ENCODE measurements at regions not wholly inside any gene's neighbourhood (a gene's known extent, or its start where the extent isn't known, plus 50 kb on each side); places are given as distances from the start of the nearest gene placed in this dataset.

DNA sequence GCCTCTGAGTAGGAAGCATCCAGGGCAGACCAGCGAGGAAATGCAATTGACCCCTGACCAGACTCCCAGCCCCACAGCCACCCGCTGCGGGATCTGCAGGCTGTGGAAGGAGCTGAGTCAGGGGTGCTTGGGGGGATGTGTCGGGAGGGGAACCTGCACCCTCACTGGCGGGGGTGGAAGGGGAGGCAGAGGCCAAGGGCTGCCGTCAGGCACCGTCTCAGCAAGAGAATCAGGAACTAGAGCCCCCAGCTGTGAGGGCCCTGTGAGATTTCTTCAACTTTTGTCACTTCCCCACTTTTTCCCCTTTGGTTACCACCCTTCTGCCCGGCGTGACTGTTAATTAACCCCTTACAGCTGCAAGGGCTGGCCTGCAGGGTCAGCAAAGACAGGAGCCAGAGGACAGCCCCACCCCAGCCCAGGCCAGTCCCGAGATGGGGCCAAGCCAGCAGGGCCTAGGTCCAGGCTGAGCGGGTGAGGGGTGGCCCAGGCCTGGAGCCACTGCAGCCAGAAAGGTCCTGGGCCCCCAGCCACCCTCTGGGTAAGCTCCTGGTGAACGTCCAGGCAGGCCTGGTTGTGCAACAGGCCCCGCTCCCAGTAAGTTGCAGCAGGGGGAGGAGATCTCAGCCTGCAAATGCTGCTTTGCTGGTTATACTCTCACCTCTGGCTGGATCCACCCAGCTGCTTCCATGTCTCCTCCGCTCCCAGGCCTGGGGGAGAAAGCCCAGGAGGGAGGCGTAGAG lies 147.0 kb upstream of the ID2 start:
- Histone ChIP-seq H3K4me1 (peaks cover 0 to 47% of the 10 kb centered on the region in 2 donors), H3K4me3 (no peak overlapping the region), H3K27me3 (no peaks in the 10 kb centered on the region), H3K36me3 (no peaks in the 10 kb centered on the region), H3K27ac (peak overlapping the region; percentile 45 to 48), H3K9me3 (no peaks in the 10 kb centered on the region)
- TF ChIP-seq, protein P1, sequence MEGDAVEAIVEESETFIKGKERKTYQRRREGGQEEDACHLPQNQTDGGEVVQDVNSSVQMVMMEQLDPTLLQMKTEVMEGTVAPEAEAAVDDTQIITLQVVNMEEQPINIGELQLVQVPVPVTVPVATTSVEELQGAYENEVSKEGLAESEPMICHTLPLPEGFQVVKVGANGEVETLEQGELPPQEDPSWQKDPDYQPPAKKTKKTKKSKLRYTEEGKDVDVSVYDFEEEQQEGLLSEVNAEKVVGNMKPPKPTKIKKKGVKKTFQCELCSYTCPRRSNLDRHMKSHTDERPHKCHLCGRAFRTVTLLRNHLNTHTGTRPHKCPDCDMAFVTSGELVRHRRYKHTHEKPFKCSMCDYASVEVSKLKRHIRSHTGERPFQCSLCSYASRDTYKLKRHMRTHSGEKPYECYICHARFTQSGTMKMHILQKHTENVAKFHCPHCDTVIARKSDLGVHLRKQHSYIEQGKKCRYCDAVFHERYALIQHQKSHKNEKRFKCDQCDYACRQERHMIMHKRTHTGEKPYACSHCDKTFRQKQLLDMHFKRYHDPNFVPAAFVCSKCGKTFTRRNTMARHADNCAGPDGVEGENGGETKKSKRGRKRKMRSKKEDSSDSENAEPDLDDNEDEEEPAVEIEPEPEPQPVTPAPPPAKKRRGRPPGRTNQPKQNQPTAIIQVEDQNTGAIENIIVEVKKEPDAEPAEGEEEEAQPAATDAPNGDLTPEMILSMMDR (IDR thresholded peaks at IDR 0.05), result no peak
- peak; percentile 83 for DNase-seq (ENCODE audit: low spot score)

DNA sequence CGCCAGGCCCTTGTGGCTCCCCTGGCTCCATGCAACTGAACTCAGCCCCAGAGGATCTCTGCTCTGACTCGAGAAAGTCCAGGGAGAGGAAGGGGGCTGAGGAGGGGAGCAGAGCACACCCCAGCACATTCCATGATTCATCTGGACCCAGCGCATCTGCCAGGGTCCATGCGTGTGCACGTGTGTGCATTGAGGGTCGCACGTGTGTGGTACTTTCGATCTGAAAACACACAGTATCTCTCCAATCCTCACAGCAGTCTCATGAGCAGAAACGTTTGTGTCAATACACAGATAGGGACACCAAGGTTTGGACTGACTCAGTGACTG lies 146.4 kb upstream of the ID2 start:
- TF ChIP-seq, protein P1 (IDR thresholded peaks at IDR 0.05), result no peak
- H3K27ac ChIP-seq, result peak overlapping the region; percentile 45 to 48

DNA sequence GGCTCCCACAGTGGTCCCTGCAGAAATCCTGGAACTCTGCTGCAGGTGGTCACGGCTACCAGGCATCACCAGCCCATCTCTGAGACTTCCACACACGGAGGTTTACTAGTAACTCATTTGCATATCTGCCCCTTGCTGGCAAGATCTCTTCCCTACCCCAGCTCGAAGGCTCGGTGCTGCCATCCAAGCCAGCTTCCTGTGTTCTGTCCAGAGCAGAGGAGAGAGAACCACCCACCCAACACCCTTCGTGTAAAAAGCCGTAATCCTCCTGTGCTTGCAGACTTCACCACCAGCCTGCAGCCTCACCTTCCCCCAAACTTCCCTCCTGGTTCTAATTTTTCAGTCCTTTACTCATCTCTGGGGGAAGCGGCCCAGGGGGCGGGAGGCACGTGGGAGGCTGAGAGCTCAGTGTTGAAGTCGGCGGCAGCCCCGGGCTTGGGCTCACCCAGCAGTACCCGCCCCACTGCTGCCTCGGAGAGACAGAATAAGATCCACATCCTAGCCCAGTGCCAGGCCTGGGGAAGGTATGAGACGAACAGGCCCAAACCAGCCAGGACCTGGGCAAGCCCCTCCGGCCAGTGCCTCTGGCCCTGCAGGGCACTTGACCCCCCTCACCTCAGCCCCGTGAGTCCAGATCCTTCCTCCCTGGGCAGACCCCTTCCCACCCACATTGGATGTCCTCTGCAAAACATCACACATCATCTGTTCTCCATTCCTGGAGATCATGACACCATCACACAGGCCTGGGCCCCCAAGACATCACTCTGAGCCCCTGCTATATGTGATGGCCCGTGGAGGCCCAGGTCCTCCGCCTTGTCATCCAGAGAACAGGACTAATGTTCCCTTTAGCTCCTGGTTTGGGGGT lies 145.8 kb upstream of the ID2 start:
- no peak for DNase-seq (ENCODE audit: low spot score)

More for the DNA sequence above, 146.4 kb upstream of the ID2 start:
- Histone ChIP-seq H3K9me3 (no peaks in the 10 kb centered on the region), H3K36me3 (no peaks in the 10 kb centered on the region), H3K4me3 (no peak overlapping the region), H3K27me3 (no peaks in the 10 kb centered on the region), H3K4me1 (peaks cover 0 to 51% of the 10 kb centered on the region in 2 donors)
- no peak for DNase-seq (ENCODE audit: low spot score)

DNA sequence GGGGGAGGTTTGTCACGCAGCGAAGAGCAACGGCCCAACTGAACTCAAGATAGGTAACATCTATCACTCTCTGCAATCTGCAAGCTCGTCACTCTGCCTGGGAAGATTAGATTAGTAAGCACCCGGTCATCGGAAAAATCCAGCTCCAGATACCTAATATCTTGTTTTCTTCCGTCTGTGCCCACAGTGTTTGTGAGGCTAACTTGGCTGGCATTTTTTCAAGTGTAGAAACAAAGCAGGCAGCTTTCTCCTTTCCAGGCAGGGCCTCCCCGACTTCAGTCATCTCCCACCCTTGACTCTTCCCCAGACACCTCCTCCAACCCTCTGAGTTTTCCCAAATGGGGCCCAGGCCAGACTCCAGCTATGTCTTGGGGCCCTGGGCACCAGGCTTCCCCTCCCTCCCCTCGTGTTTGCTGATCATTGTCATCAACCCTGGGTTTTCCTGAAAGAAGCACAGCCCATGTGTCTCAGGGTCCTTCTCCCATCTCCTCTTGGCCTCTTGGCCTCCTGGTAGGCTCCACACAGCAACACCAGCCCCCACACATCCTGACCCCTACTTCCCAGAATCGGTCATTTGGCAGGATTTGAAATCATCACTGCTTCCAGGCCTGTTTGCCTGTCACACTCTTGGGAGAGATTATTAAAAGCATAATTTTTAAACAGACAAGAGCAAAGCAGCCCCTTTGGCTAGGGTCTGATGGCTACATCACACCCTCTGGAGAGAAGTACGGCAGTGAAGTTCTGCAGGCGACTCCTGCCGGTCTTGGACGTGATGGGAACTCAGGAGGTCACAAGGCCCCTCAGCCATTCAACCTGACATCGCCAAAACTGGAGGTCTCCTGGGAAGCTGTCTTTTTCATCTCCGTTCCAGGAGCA lies 144.9 kb upstream of the ID2 start:
- TF ChIP-seq, protein P1 (IDR thresholded peaks at IDR 0.05), result no peak
- H3K27ac ChIP-seq, result peak overlapping the region in 1 of 2 donors; percentile 45
- no peaks in the 10 kb centered on the region for H3K27me3 ChIP-seq
- no peaks in the 10 kb centered on the region for H3K36me3 ChIP-seq
- peaks cover 0 to 51% of the 10 kb centered on the region in 2 donors for H3K4me1 ChIP-seq
- H3K4me3 ChIP-seq, result no peak overlapping the region
- no peaks in the 10 kb centered on the region for H3K9me3 ChIP-seq
- no peak for DNase-seq (ENCODE audit: low spot score)

More for the DNA sequence above, 145.8 kb upstream of the ID2 start:
- Histone ChIP-seq H3K4me1 (peaks cover 0 to 51% of the 10 kb centered on the region in 2 donors), H3K9me3 (no peaks in the 10 kb centered on the region), H3K27me3 (no peaks in the 10 kb centered on the region), H3K4me3 (no peak overlapping the region), H3K27ac (peak overlapping the region; percentile 45 to 48), H3K36me3 (no peaks in the 10 kb centered on the region)
- TF ChIP-seq, protein P1 (IDR thresholded peaks at IDR 0.05), result no peak

DNA sequence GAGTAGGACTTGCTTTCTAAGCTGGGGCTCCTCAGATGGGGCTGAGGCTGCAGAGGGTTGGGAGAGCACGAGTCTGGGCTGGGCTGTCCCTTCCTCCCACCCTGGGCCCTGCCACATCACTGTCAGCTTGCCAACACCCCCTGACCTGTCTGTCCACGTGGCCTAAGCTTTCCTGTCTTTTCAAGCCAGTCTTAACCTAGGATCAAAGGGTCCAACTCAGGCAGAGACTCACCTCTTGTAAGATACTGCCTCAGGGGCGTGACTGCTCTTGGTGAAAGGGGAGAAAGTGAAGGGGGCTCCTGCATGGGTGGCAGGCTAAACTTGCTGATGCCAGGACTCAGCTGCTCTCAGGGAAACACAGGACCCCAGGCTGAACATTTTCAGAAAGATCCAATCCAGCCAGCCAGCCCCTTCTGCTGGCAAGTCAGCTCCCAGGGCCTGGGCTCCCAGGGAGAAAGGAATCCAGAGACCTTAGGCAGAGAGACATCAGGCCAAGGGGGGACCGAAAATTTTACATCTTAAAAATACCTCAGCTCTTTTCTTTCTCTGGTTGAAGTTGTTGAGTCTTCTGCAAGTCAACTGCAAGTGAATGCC lies 144.2 kb upstream of the ID2 start:
- no peak for DNase-seq (ENCODE audit: low spot score)
- Histone ChIP-seq H3K36me3 (no peaks in the 10 kb centered on the region), H3K27me3 (no peaks in the 10 kb centered on the region), H3K4me1 (peaks cover 0 to 51% of the 10 kb centered on the region in 2 donors), H3K9me3 (no peaks in the 10 kb centered on the region), H3K27ac (no peak overlapping the region), H3K4me3 (no peak overlapping the region)
- TF ChIP-seq, protein P1 (IDR thresholded peaks at IDR 0.05), result no peak

All from right atrium auricular region (tissue), 2 donors.